Liver (tissue), 2 donors: ENCODE measurements at regions not wholly inside any gene's neighbourhood (a gene's known extent, or its start where the extent isn't known, plus 50 kb on each side); places are given as distances from the start of the nearest gene placed in this dataset.

ENCODE experiments used
- RAD21 ChIP-seq, 2 donors: IDR thresholded peaks; 2 replicates each; pipeline ENCODE4 v1.6.1; 2016; ENCODE audit warnings: antibody characterized with exemption in 2 of 2, mild to moderate bottlenecking in 2 of 2
- REST ChIP-seq: IDR thresholded peaks from 2 replicates; pipeline ENCODE4 v1.6.1; 2016; ENCODE audit warnings: antibody characterized with exemption, mild to moderate bottlenecking
- RXRA ChIP-seq, 2 donors: IDR thresholded peaks; 2 replicates each; pipeline ENCODE4 v1.6.1; 2017 to 2018; ENCODE audit warnings: antibody characterized with exemption in 2 of 2, mild to moderate bottlenecking in 1 of 2
- ZBTB33 ChIP-seq: IDR thresholded peaks from 2 replicates; pipeline ENCODE4 v1.6.1; 2016; ENCODE audit warnings: antibody characterized with exemption
- donor health status: healthy.

GRCh38 chr10:7026818-7027217, 384.0 kb downstream of the SFMBT2 start:
- no peak for TF ChIP-seq ZBTB33
- no peak for TF ChIP-seq RAD21 (IDR thresholded peaks at IDR 0.05)
- no peak for TF ChIP-seq REST
- TF ChIP-seq RXRA (IDR thresholded peaks at IDR 0.05), result no peak
